NCI-H1694 treated with DMSO at 0.1 percent for 48 hours (cell line): ENCODE measurements at regions not wholly inside any gene's neighbourhood (a gene's known extent, or its start where the extent isn't known, plus 50 kb on each side); places are given as distances from the start of the nearest gene placed in this dataset.

Experiments
- DNase-seq: peaks from one replicate; lab custom pipeline; 2025; lab: John Stamatoyannopoulos, UW

- DNase-seq, result no peak
These were observed 1183.9 kb downstream of the SLITRK1 start for GRCh38 chr13:82698383-82698782.

GRCh38 chr13:82693607-82694006 lies 1188.7 kb downstream of the SLITRK1 start:
- DNase-seq, result no peak

GRCh38 chr13:82688400-82688994 lies 1193.8 kb downstream of the SLITRK1 start:
- DNase-seq, result no peak

- no peak for DNase-seq
These were observed 1194.4 kb downstream of the SLITRK1 start for GRCh38 chr13:82687884-82688283.

- DNase-seq, result no peak
These were observed 1200.7 kb downstream of the SLITRK1 start for GRCh38 chr13:82681535-82681934.

- no peak for DNase-seq
These were observed 1204.2 kb downstream of the SLITRK1 start for GRCh38 chr13:82678052-82678451.

- DNase-seq, result no peak
These were observed 1207.2 kb downstream of the SLITRK1 start for GRCh38 chr13:82675024-82675423.

GRCh38 chr13:82674546-82674945 lies 1207.7 kb downstream of the SLITRK1 start:
- DNase-seq, result no peak

GRCh38 chr13:82672248-82672647 lies 1210.0 kb downstream of the SLITRK1 start:
- no peak for DNase-seq

- DNase-seq, result no peak
These were observed 1218.1 kb downstream of the SLITRK1 start for GRCh38 chr13:82664183-82664582.

- DNase-seq, result no peak
These were observed 1221.1 kb downstream of the SLITRK1 start for GRCh38 chr13:82661126-82661525.

- DNase-seq, result no peak
These were observed 1223.5 kb downstream of the SLITRK1 start for GRCh38 chr13:82658811-82659210.

GRCh38 chr13:82657471-82657870 lies 1224.8 kb downstream of the SLITRK1 start:
- no peak for DNase-seq

- DNase-seq, result no peak
These were observed 1227.1 kb downstream of the SLITRK1 start for GRCh38 chr13:82654861-82655855.

GRCh38 chr13:82654143-82654542 lies 1228.1 kb downstream of the SLITRK1 start:
- no peak for DNase-seq

- no peak for DNase-seq
These were observed 1234.7 kb downstream of the SLITRK1 start for GRCh38 chr13:82647540-82647939.

- no peak for DNase-seq
These were observed 1246.2 kb downstream of the SLITRK1 start for GRCh38 chr13:82636119-82636518.

GRCh38 chr13:82634946-82635345 lies 1247.3 kb downstream of the SLITRK1 start:
- no peak for DNase-seq

GRCh38 chr13:82627183-82627582 lies 1255.1 kb downstream of the SLITRK1 start:
- no peak for DNase-seq

- no peak for DNase-seq
These were observed 1256.6 kb downstream of the SLITRK1 start for GRCh38 chr13:82625717-82626116.

GRCh38 chr13:82615043-82615442 lies 1267.2 kb downstream of the SLITRK1 start:
- no peak for DNase-seq

- DNase-seq, result no peak
These were observed 1268.2 kb downstream of the SLITRK1 start for GRCh38 chr13:82614086-82614485.

GRCh38 chr13:82606008-82606407 lies 1276.3 kb downstream of the SLITRK1 start:
- no peak for DNase-seq
